PFSK-1 (cell line): ENCODE measurements at regions not wholly inside any gene's neighbourhood (a gene's known extent, or its start where the extent isn't known, plus 50 kb on each side); places are given as distances from the start of the nearest gene placed in this dataset.

ENCODE experiments used
- FOXP2 ChIP-seq: optimal IDR thresholded peaks from 2 replicates; pipeline ENCODE3; 2011; ENCODE audit warnings: borderline replicate concordance, control low read depth, inconsistent platforms; ENCODE audit not compliant: insufficient read depth; ENCODE audit errors: extremely low read length, extremely low read depth
- POLR2AphosphoS5 ChIP-seq: IDR thresholded peaks from 2 replicates; pipeline ENCODE4 v1.6.1; 2012; ENCODE audit warnings: low read depth, mild to moderate bottlenecking, control low read depth, low read length, moderate library complexity
- REST ChIP-seq, 2 experiments: IDR thresholded peaks; 2 replicates each; pipeline versions ENCODE4 v1.6.1 to v1.8.0; 2011 to 2012; ENCODE audit warnings: low read depth in 2 of 2, low read length in 2 of 2, control low read depth in 1 of 2, inconsistent platforms in 1 of 2, mild to moderate bottlenecking in 1 of 2, moderate library complexity in 1 of 2; ENCODE audit not compliant: insufficient read depth in 1 of 2
- SIN3A ChIP-seq: IDR thresholded peaks from 2 replicates; pipeline ENCODE4 v1.6.1; 2012; ENCODE audit warnings: mild to moderate bottlenecking, low read length, moderate library complexity, borderline replicate concordance; ENCODE audit not compliant: insufficient read depth
- TAF1 ChIP-seq: IDR thresholded peaks from 2 replicates; pipeline ENCODE4 v1.6.1; 2012; ENCODE audit warnings: low read length, control low read depth, borderline replicate concordance; ENCODE audit not compliant: insufficient read depth

GRCh38 chr20:40205971-40206370 is 483.1 kb downstream of the MAFB start:
- TF ChIP-seq SIN3A (no peak), POLR2AphosphoS5 (no peak), REST (IDR thresholded peaks at IDR 0.05; ENCODE audit: insufficient read depth in 1 of 2, low read depth in 2 of 2, low read length in 2 of 2) (no peak), TAF1 (no peak), FOXP2 (no peak)
